ENCODE measurements at regions not wholly inside any gene's neighbourhood (a gene's known extent, or its start where the extent isn't known, plus 50 kb on each side); places are given as distances from the start of the nearest gene placed in this dataset.

GRCh38 chr19:46943150-46943946 lies 76.3 kb upstream of the NPAS1 start:
- H3K4me1 ChIP-seq: peaks cover 17% of the 10 kb centered on the region
- no peak overlapping the region for H3K4me2 ChIP-seq
- peaks cover 53% of the 10 kb centered on the region for H3K79me2 ChIP-seq (ENCODE audit: low read depth)
- H3K36me3 ChIP-seq: peaks cover 5% of the 10 kb centered on the region
- H3K9me3 ChIP-seq (ENCODE audit: low read depth): no peaks in the 10 kb centered on the region
- Mint-ChIP-seq H3K4me1 (peaks cover 38% of the 10 kb centered on the region), H3K36me3 (peaks cover 23% of the 10 kb centered on the region), H3K27me3 (ENCODE audit: insufficient read depth, low read depth) (no peaks in the 10 kb centered on the region), H3K9me3 (no peaks in the 10 kb centered on the region), H3K4me3 (no peak overlapping the region), H3K27ac (peak overlapping the region; percentile 83)
- peaks cover 20% of the 10 kb centered on the region for H3F3A ChIP-seq (ENCODE audit: low read depth)
- peaks cover 42% of the 10 kb centered on the region for H4K20me1 ChIP-seq (ENCODE audit: low read depth)
- H3K27ac ChIP-seq: peak overlapping the region; percentile 42
- no peaks in the 10 kb centered on the region for H3K27me3 ChIP-seq
- TF ChIP-seq CTCF (IDR thresholded peaks at IDR 0.05) (no peak), EZH2 (IDR thresholded peaks at IDR 0.05) (no peak), EZH2phosphoT487 (IDR thresholded peaks at IDR 0.05) (no peak)
- H3K4me3 ChIP-seq: no peak overlapping the region
- no peak overlapping the region for H3K9ac ChIP-seq
- no peak overlapping the region for H2AFZ ChIP-seq (replicated peaks)
- no peak for DNase-seq (ENCODE audit: low spot score)

- Mint-ChIP-seq H3K9me3 (no peaks in the 10 kb centered on the region), H3K36me3 (peaks cover 27% of the 10 kb centered on the region), H3K4me1 (peaks cover 38% of the 10 kb centered on the region), H3K27ac (peak overlapping the region; percentile 3), H3K4me3 (peak overlapping the region; percentile 15), H3K27me3 (ENCODE audit: insufficient read depth, low read depth) (no peaks in the 10 kb centered on the region)
- DNase-seq (ENCODE audit: low spot score): no peak
- Histone ChIP-seq H3K9me3 (ENCODE audit: low read depth) (no peaks in the 10 kb centered on the region), H3K27ac (peak overlapping the region; percentile 42), H3K36me3 (peaks cover 5% of the 10 kb centered on the region), H4K20me1 (ENCODE audit: low read depth) (peaks cover 37% of the 10 kb centered on the region), H3K9ac (no peak overlapping the region), H3K4me3 (no peak overlapping the region), H3F3A (ENCODE audit: low read depth) (peaks cover 20% of the 10 kb centered on the region), H3K4me2 (peak overlapping the region; percentile 62), H3K27me3 (no peaks in the 10 kb centered on the region), H3K4me1 (peaks cover 17% of the 10 kb centered on the region), H3K79me2 (ENCODE audit: low read depth) (peaks cover 56% of the 10 kb centered on the region), H2AFZ (replicated peaks) (no peak overlapping the region)
- TF ChIP-seq CTCF (IDR thresholded peaks at IDR 0.05) (no peak), EZH2 (IDR thresholded peaks at IDR 0.05) (no peak), EZH2phosphoT487 (IDR thresholded peaks at IDR 0.05) (no peak)
These were observed 75.4 kb upstream of the NPAS1 start for GRCh38 chr19:46944123-46944748.

- Histone ChIP-seq H2AFZ (replicated peaks) (no peak overlapping the region), H4K20me1 (ENCODE audit: low read depth) (peaks cover 37% of the 10 kb centered on the region), H3K4me3 (no peak overlapping the region), H3K4me2 (peak overlapping the region; percentile 62), H3K27me3 (no peaks in the 10 kb centered on the region), H3K36me3 (peaks cover 5% of the 10 kb centered on the region), H3F3A (ENCODE audit: low read depth) (peaks cover 20% of the 10 kb centered on the region), H3K27ac (peak overlapping the region; percentile 42), H3K9ac (no peak overlapping the region), H3K9me3 (ENCODE audit: low read depth) (no peaks in the 10 kb centered on the region), H3K4me1 (peaks cover 17% of the 10 kb centered on the region), H3K79me2 (ENCODE audit: low read depth) (peaks cover 63% of the 10 kb centered on the region)
- H3K9me3 Mint-ChIP-seq: no peaks in the 10 kb centered on the region
- H3K27ac Mint-ChIP-seq: peak overlapping the region; percentile 74
- DNase-seq (ENCODE audit: low spot score): peak; percentile 90
- peaks cover 31% of the 10 kb centered on the region for H3K36me3 Mint-ChIP-seq
- TF ChIP-seq EZH2 (IDR thresholded peaks at IDR 0.05) (no peak), CTCF (IDR thresholded peaks at IDR 0.05) (no peak), EZH2phosphoT487 (IDR thresholded peaks at IDR 0.05) (no peak)
- H3K4me3 Mint-ChIP-seq: peak overlapping the region; percentile 72
- H3K4me1 Mint-ChIP-seq: peaks cover 38% of the 10 kb centered on the region
- H3K27me3 Mint-ChIP-seq (ENCODE audit: insufficient read depth, low read depth): no peaks in the 10 kb centered on the region
These were observed 74.6 kb upstream of the NPAS1 start for GRCh38 chr19:46944918-46945628.

Data from neural progenitor cell (in vitro differentiated cells).